ENCODE measurements at regions not wholly inside any gene's neighbourhood (a gene's known extent, or its start where the extent isn't known, plus 50 kb on each side); places are given as distances from the start of the nearest gene placed in this dataset.
A peak's percentile ranks its signal among the peaks of the same experiment; 100 is the strongest.
"Not testable (repeated sequence)": the region's sequence is repeated elsewhere in the genome, so short reads cannot be mapped to it uniquely, and the experiment has no call there.

- no peak overlapping the region for H3K4me3 ChIP-seq (ENCODE audit: low read depth, low read length)
These were observed 72.0 kb downstream of the VCAM1 start for GRCh38 chr1:100791586-100791985.

GRCh38 chr1:100793659-100794058 lies 74.1 kb downstream of the VCAM1 start:
- H3K4me3 ChIP-seq (ENCODE audit: low read depth, low read length) = no peak overlapping the region
- no peak for DNase-seq (ENCODE audit: low read depth)

More at GRCh38 chr1:100791586-100791985, 72.0 kb downstream of the VCAM1 start:
- no peak for DNase-seq (ENCODE audit: low read depth)

GRCh38 chr1:100794748-100795645 lies 75.5 kb downstream of the VCAM1 start:
- peak; percentile 11 for DNase-seq (ENCODE audit: low read depth)
- H3K4me3 ChIP-seq (ENCODE audit: low read depth, low read length) = no peak overlapping the region

GRCh38 chr1:100795646-100795985 lies 76.1 kb downstream of the VCAM1 start:
- no peak for DNase-seq (ENCODE audit: low read depth)
- no peak overlapping the region for H3K4me3 ChIP-seq (ENCODE audit: low read depth, low read length)

- DNase-seq (ENCODE audit: low read depth) = no peak
- no peak overlapping the region for H3K4me3 ChIP-seq (ENCODE audit: low read depth, low read length)
These were observed 76.5 kb downstream of the VCAM1 start for GRCh38 chr1:100796046-100796445.

GRCh38 chr1:100799548-100799947 lies 80.0 kb downstream of the VCAM1 start:
- no peak overlapping the region for H3K4me3 ChIP-seq (ENCODE audit: low read depth, low read length)
- DNase-seq (ENCODE audit: low read depth) = no peak

- H3K4me3 ChIP-seq (ENCODE audit: low read depth, low read length) = no peak overlapping the region
- no peak for DNase-seq (ENCODE audit: low read depth)
These were observed 80.5 kb downstream of the VCAM1 start for GRCh38 chr1:100799954-100800612.

- DNase-seq (ENCODE audit: low read depth); H3K4me3 ChIP-seq (ENCODE audit: low read depth, low read length): not testable (repeated sequence)
These were observed 81.7 kb downstream of the VCAM1 start for GRCh38 chr1:100801256-100801655.

- DNase-seq (ENCODE audit: low read depth); H3K4me3 ChIP-seq (ENCODE audit: low read depth, low read length): not testable (repeated sequence)
These were observed 83.7 kb downstream of the VCAM1 start for GRCh38 chr1:100803280-100803679.

GRCh38 chr1:100806601-100807000 lies 87.1 kb downstream of the VCAM1 start:
- no peak for DNase-seq (ENCODE audit: low read depth)

GRCh38 chr1:100810360-100810759 lies 84.3 kb downstream of the EXTL2 start:
- H3K4me3 ChIP-seq (ENCODE audit: low read depth, low read length) = no peak overlapping the region
- DNase-seq (ENCODE audit: low read depth) = no peak

More at GRCh38 chr1:100806601-100807000, 87.1 kb downstream of the VCAM1 start:
- H3K4me3 ChIP-seq (ENCODE audit: low read depth, low read length) = no peak overlapping the region

- no peak for DNase-seq (ENCODE audit: low read depth)
- no peak overlapping the region for H3K4me3 ChIP-seq (ENCODE audit: low read depth, low read length)
These were observed 82.8 kb downstream of the EXTL2 start for GRCh38 chr1:100811808-100812207.

- DNase-seq (ENCODE audit: low read depth); H3K4me3 ChIP-seq (ENCODE audit: low read depth, low read length): not testable (repeated sequence)
These were observed 79.7 kb downstream of the EXTL2 start for GRCh38 chr1:100814938-100815337.

GRCh38 chr1:100816049-100816448 lies 78.6 kb downstream of the EXTL2 start:
- H3K4me3 ChIP-seq (ENCODE audit: low read depth, low read length) = no peak overlapping the region

GRCh38 chr1:100820195-100820594 lies 74.4 kb downstream of the EXTL2 start:
- DNase-seq (ENCODE audit: low read depth); H3K4me3 ChIP-seq (ENCODE audit: low read depth, low read length): not testable (repeated sequence)

More at GRCh38 chr1:100816049-100816448, 78.6 kb downstream of the EXTL2 start:
- no peak for DNase-seq (ENCODE audit: low read depth)

- not testable (repeated sequence) for DNase-seq (ENCODE audit: low read depth)
These were observed 72.7 kb downstream of the EXTL2 start for GRCh38 chr1:100821919-100822318.

More at GRCh38 chr1:100821919-100822318, 72.7 kb downstream of the EXTL2 start:
- H3K4me3 ChIP-seq (ENCODE audit: low read depth, low read length) = not testable (repeated sequence)

All from skeletal muscle cell (primary cell).